WTC11 (cell line): ENCODE measurements at regions not wholly inside any gene's neighbourhood (a gene's known extent, or its start where the extent isn't known, plus 50 kb on each side); places are given as distances from the start of the nearest gene placed in this dataset.

ENCODE experiments used
- ATAC-seq: fragments of 200-7000 bp; cut with Tn5 transposase; 2 replicates; pipeline ENCODE4 v1.10.0; 2021; ENCODE audit warnings: mild to moderate bottlenecking, moderate library complexity
- CTCF ChIA-PET: fragments of 300-600 bp; sonication (Branson Sonifier 250); formaldehyde crosslinking; loops from one replicate; lab custom pipeline; 2021; ENCODE audit warnings: antibody characterized with exemption; lab: Charles Lee
- POLR2A ChIA-PET: fragments of 350-600 bp; sonication (Branson Sonifier 250); formaldehyde crosslinking; loops from one replicate; lab custom pipeline; 2021; ENCODE audit warnings: antibody characterized with exemption; lab: Charles Lee
- DNase-seq: peaks from one replicate; pipeline ENCODE4 v3.0.0; 2021; ENCODE audit warnings: low spot score
- H3K27ac Mint-ChIP-seq: 2 replicates; pipeline ENCODE4 v1.8.0; 2021; ENCODE audit warnings: mixed read lengths
- H3K27me3 Mint-ChIP-seq: 2 replicates; pipeline ENCODE4 v1.8.0; 2021; ENCODE audit warnings: low read depth, mild to moderate bottlenecking, moderate library complexity, mixed read lengths
- H3K36me3 Mint-ChIP-seq: 2 replicates; pipeline ENCODE4 v1.8.0; 2021; ENCODE audit warnings: mixed read lengths
- H3K4me1 Mint-ChIP-seq: 2 replicates; pipeline ENCODE4 v1.8.0; 2022; ENCODE audit warnings: mixed read lengths
- H3K4me3 Mint-ChIP-seq: 2 replicates; pipeline ENCODE4 v1.8.0; 2021; ENCODE audit warnings: mild to moderate bottlenecking, moderate library complexity, mixed read lengths
- H3K9me3 Mint-ChIP-seq: 2 replicates; pipeline ENCODE4 v1.8.0; 2021; ENCODE audit warnings: mixed read lengths
- ARID4B ChIP-seq: sonication (generic); formaldehyde crosslinking; IDR thresholded peaks from 2 replicates; pipeline ENCODE4 v1.8.0; 2023; ENCODE audit warnings: missing genetic modification reagents, mild to moderate bottlenecking, borderline replicate concordance
- E2F5 ChIP-seq: sonication (generic); formaldehyde crosslinking; IDR thresholded peaks from 2 replicates; pipeline ENCODE4 v1.8.1; 2022; ENCODE audit warnings: mild to moderate bottlenecking, moderate library complexity, missing genetic modification reagents
- ELF4 ChIP-seq: sonication (generic); formaldehyde crosslinking; IDR thresholded peaks from 2 replicates; pipeline ENCODE4 v1.8.1; 2022; ENCODE audit warnings: low read depth, mild to moderate bottlenecking, moderate library complexity, missing genetic modification reagents
- ETV6 ChIP-seq: sonication (generic); formaldehyde crosslinking; IDR thresholded peaks from 2 replicates; pipeline ENCODE4 v1.8.1; 2022; ENCODE audit warnings: mild to moderate bottlenecking, missing genetic modification reagents
- FOXJ3 ChIP-seq: sonication (generic); formaldehyde crosslinking; IDR thresholded peaks from 2 replicates; pipeline ENCODE4 v1.9.0; 2021; ENCODE audit warnings: missing genetic modification reagents, mild to moderate bottlenecking, borderline replicate concordance
- GABPB1 ChIP-seq: sonication (generic); formaldehyde crosslinking; IDR thresholded peaks from 2 replicates; pipeline ENCODE4 v1.8.1; 2023; ENCODE audit warnings: mild to moderate bottlenecking, missing genetic modification reagents
- HMGA2 ChIP-seq: fragments of 250-450 bp; sonication (Bioruptor Pico); IDR thresholded peaks from 2 replicates; pipeline ENCODE4 v1.4.0; 2021; ENCODE audit warnings: mild to moderate bottlenecking, moderate library complexity
- HMGXB4 ChIP-seq: sonication (generic); formaldehyde crosslinking; IDR thresholded peaks from 2 replicates; pipeline ENCODE4 v1.8.1; 2023; ENCODE audit warnings: mild to moderate bottlenecking, moderate library complexity, missing genetic modification reagents
- IRF2 ChIP-seq: sonication (generic); formaldehyde crosslinking; IDR thresholded peaks from 2 replicates; pipeline ENCODE4 v1.8.0; 2022; ENCODE audit warnings: low read depth, missing genetic modification reagents, borderline replicate concordance
- JUN ChIP-seq: sonication (generic); formaldehyde crosslinking; IDR thresholded peaks from 2 replicates; pipeline ENCODE4 v1.8.0; 2023; ENCODE audit warnings: mild to moderate bottlenecking, missing genetic modification reagents
- KAT7 ChIP-seq: sonication (generic); formaldehyde crosslinking; IDR thresholded peaks from 2 replicates; pipeline ENCODE4 v1.8.1; 2023; ENCODE audit warnings: missing genetic modification reagents, mild to moderate bottlenecking, borderline replicate concordance
- PRRX2 ChIP-seq: fragments of 250-450 bp; sonication (Bioruptor Pico); IDR thresholded peaks from 2 replicates; pipeline ENCODE4 v1.8.0; 2021; ENCODE audit warnings: mild to moderate bottlenecking
- RORB ChIP-seq: fragments of 250-450 bp; sonication (Bioruptor Pico); IDR thresholded peaks from 2 replicates; pipeline ENCODE4 v1.9.0; 2021; ENCODE audit warnings: mild to moderate bottlenecking
- SMAD4 ChIP-seq: sonication (generic); formaldehyde crosslinking; IDR thresholded peaks from 2 replicates; pipeline ENCODE4 v1.8.0; 2022; ENCODE audit warnings: mild to moderate bottlenecking, missing genetic modification reagents
- SOX15 ChIP-seq: fragments of 250-450 bp; sonication (Bioruptor Pico); IDR thresholded peaks from 2 replicates; pipeline ENCODE4 v1.9.0; 2021; ENCODE audit warnings: mild to moderate bottlenecking
- TP53 ChIP-seq: sonication (generic); formaldehyde crosslinking; IDR thresholded peaks from 2 replicates; pipeline ENCODE4 v1.8.1; 2023; ENCODE audit warnings: mild to moderate bottlenecking, missing genetic modification reagents
- ZMAT4 ChIP-seq: fragments of 250-450 bp; sonication (Bioruptor Pico); IDR thresholded peaks from 2 replicates; pipeline ENCODE4 v1.9.0; 2021; ENCODE audit warnings: mild to moderate bottlenecking
- ZNF281 ChIP-seq: sonication (generic); formaldehyde crosslinking; IDR thresholded peaks from 2 replicates; pipeline ENCODE4 v1.8.0; 2023; ENCODE audit warnings: mild to moderate bottlenecking, missing genetic modification reagents
- ZNF317 ChIP-seq: sonication (generic); formaldehyde crosslinking; IDR thresholded peaks from 2 replicates; pipeline ENCODE4 v1.8.1; 2023; ENCODE audit warnings: low read depth, mild to moderate bottlenecking, moderate library complexity, missing genetic modification reagents, borderline replicate concordance
- ZNF396 ChIP-seq: fragments of 250-450 bp; sonication (Bioruptor Pico); IDR thresholded peaks from 2 replicates; pipeline ENCODE4 v1.8.0; 2021; ENCODE audit warnings: mild to moderate bottlenecking, moderate library complexity, borderline replicate concordance

- CTCF ChIA-PET: no interaction called here
- POLR2A ChIA-PET: interaction anchor here (0.7 kb wide), 1 partner anchor 1474 kb away, joined by 3 read pairs; no protein-coding TSS in a partner anchor
- no peak for ATAC-seq
- Mint-ChIP-seq H3K9me3 (no peaks in the 10 kb centered on the region), H3K36me3 (no peaks in the 10 kb centered on the region), H3K4me3 (no peak overlapping the region), H3K27ac (no peak overlapping the region), H3K27me3 (0 out of 2 replicates have a peak, but pooled peaks cover 2% of the 10 kb centered on the region), H3K4me1 (peaks cover 11% of the 10 kb centered on the region)
- TF ChIP-seq ZNF317 (CRISPR knock-in tag) (no peak), ZNF281 (no peak), ARID4B (CRISPR knock-in tag) (no peak), IRF2 (CRISPR knock-in tag) (no peak), FOXJ3 (CRISPR knock-in tag) (no peak), ZMAT4 (CRISPR knock-in tag) (no peak), TP53 (CRISPR knock-in tag) (no peak), SMAD4 (CRISPR knock-in tag) (no peak), GABPB1 (CRISPR knock-in tag) (no peak), HMGXB4 (CRISPR knock-in tag) (no peak), HMGA2 (CRISPR knock-in tag) (no peak), SOX15 (CRISPR knock-in tag) (no peak), PRRX2 (no peak), RORB (CRISPR knock-in tag) (no peak), ETV6 (no peak), ELF4 (CRISPR knock-in tag) (no peak), KAT7 (CRISPR knock-in tag) (no peak), E2F5 (CRISPR knock-in tag) (no peak), ZNF396 (CRISPR knock-in tag) (no peak), JUN (CRISPR knock-in tag) (no peak)
- DNase-seq: no peak
These were observed 251.5 kb upstream of the DCN start for GRCh38 chr12:91434081-91434480.
